Activated CD4-positive, alpha-beta T cell treated with anti-CD3 and anti-CD28 coated beads, Interleukin-10, Interleukin-2, amounts not matched to agents 100 ng/mL and 50 ng/mL, durations not matched to agents 16 hours and 8 hours (primary cell): ENCODE measurements at regions not wholly inside any gene's neighbourhood (a gene's known extent, or its start where the extent isn't known, plus 50 kb on each side); places are given as distances from the start of the nearest gene placed in this dataset.
"Not testable (repeated sequence)": the region's sequence is repeated elsewhere in the genome, so short reads cannot be mapped to it uniquely, and the experiment has no call there.

Source experiments
- DNase-seq: peaks from one replicate; pipeline ENCODE4 v3.0.0-alpha.2; 2020

- DNase-seq, result no peak
These were observed 394.1 kb downstream of the ZBBX start for GRCh38 chr3:166986000-166986399.

- not testable (repeated sequence) for DNase-seq
These were observed 404.3 kb downstream of the ZBBX start for GRCh38 chr3:166975796-166976195.

DNA sequence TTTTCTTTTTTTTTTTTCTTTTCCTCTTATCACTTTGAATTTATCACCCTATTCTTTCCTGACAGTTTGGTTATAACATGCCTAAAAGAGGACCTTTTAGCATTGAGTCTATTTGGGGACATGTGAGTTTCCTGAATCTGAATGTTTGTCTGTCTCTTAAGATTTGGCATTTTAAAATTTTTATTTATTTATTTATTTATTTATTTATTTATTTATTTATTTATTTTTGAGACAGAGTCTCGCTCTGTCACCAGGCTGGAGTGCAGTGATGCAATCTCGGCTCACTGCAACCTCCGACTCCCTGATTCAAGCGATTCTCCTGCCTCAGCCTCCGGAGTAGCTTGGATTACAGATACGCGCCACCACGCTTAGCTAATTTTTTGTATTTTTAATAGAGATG, 412.4 kb downstream of the ZBBX start:
- DNase-seq, result not testable (repeated sequence)

DNA sequence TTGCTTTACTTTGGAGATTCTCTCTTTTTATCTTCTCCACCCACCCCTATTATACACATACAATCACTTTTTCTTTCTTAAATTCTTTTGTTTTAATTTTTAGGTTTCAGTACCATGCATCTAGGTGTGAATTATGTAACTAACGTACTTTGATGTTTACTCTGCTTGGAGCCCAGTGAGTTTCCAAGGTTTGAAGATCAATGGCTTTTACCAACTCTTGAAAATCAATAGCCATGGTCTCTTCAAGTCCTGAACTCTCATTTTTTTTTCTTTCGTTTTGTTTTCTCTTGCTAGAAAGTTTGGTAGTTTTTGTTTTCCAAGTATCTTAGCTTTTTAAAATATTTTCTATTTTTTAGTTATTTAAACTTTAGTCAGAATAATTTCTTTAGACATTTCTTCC, 417.2 kb downstream of the ZBBX start:
- DNase-seq, result no peak

DNA sequence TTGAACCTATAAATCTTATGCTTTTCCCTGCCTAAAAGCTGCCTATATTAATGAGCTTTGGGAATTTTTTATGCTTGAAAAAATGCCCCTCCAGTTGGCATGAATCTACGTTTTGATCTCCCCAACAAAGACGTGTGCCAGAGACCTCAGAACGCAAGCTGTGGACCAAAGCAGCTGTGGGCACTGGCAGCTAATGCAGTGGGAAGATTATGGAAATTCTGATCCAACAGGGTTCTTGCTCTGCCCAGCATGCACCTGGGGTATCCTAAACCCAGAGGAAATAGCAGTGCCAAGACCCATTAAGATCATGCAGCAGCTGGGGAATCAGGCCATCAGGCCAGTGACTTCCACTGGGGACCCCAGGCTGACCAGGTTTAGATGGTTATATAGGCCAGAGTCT, 423.0 kb downstream of the ZBBX start:
- no peak for DNase-seq

DNA sequence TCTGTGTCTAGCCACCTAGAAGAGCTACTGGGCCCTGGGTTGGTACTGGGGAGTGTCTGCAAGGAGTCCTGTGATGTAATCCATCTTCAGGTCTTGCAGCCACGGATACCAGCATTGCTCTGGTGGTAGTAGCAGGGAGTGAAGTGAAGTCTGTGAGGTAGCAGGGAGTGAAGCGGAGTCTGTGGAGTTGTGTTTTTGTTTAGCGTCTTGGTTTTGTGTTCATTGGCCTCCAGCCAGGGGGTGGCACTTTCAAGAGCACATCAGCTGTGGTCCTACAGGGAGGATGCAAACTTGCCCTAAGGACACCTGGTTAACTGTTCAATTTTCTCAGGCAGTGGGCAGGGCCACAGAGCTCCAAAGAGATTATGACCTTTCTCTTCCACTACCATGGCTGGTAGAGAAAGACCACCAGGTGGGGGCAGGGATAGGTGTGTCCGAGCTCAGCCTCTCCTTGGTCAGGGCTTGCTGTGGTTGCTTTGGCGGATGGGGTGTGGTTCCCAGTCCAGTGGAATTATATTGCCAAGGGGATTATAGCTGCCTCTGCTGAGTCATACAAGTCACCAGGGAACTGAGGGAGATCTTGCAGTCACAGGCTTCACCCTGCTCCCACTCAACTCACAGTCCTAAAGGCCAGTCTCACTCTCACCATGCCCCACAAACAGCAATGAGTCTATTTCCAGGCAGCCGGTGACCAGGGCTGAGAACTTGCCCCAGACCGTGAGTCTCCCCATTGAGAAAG, 424.7 kb downstream of the ZBBX start:
- no peak for DNase-seq

DNA sequence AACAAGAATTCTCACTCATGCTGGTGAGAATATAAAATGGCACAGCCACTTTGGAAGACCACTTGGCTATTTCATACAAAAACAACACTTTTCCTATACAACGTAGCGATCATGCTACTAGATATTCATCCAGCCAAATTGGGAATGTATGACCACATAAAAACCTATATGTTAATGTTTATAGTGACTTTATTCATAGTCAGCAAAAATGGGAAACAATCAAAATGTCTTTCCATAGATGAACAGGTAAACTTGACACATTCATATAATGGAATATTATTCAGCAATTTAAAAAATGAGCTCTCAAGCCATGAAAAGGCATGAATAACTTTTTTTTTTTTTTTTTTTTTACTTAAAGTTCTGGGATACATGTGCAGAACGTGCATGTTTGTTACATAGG, 445.2 kb downstream of the ZBBX start:
- DNase-seq, result no peak

DNA sequence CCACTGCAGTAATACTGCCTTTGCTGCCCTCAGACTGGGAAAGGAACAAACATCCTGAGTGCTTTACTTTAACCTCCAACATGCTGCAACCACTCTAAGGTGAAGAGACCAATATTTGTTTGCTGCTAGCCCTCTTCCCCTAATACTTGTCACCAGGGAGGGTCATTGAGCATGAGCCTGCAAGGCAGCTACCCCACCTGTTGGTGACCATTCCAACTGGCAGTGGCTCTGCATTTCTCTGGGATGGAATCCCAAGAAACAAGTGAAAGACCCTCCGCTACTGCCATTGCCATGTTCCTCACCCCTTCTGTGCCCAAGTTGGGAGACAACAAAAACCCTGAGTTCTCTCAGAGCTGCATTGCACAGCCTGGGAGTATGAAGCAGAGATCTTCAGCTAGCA, 462.7 kb downstream of the ZBBX start:
- no peak for DNase-seq

GRCh38 chr3:166902374-166902773, 477.7 kb downstream of the ZBBX start:
- no peak for DNase-seq

GRCh38 chr3:166900866-166901577, 479.1 kb downstream of the ZBBX start:
- DNase-seq, result no peak

GRCh38 chr3:166897811-166898210, 482.3 kb downstream of the ZBBX start:
- DNase-seq, result no peak

DNA sequence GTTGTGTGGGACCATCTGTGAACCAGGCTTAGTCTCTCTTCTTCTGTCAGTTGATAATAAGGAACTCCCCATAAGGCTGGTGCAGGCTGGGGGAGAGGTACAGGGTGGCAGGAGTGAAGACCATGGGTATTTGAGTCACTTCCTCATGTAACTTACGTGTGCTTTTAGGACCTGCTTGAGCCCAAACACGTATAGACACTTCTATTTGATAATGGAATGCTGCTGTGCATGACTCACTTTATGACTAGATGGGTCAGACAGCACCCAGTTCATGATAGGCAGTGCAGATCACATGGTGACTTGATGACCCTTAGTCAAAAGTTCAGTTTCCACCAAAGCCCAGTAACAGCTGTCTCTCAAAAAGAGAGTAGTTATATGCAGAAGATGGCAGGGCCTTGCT, 490.9 kb downstream of the ZBBX start:
- DNase-seq, result no peak

DNA sequence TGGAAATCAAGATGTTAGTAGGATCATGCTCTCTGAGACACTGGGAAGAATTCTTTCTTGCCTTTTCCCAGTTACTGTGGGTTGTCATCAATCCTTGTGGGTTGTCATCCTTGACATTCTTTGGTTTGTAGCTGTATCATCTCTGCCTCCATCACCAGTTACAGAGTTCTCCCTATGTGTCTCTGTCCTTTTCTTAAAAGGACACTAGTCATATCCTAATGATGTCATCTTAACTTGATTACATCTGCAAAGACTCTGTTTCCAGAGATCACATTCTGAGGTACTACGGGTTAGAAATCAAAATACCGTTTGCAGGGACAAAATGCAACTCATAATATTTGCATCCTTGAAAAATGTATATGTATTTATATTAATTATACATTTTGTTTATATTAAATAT, 500.4 kb downstream of the ZBBX start:
- no peak for DNase-seq

DNA sequence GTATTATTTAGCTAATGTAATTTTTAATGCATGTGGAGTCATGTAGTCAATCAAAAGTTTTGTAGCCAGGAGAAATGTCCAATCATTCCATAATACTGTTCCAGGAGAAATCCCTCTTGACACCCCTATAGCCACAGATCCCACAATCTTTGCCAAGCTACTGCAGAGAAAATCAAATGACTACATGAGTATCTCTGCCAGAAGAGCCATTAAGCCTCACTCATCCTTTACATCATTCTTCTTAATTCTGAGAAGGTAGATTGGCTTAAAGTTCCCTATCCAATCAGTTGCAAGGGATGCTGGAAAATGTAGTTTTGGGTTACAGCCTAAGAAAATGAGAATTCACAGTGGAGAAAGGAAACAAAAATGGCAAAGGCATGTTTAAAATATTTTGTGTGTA, 502.1 kb downstream of the ZBBX start:
- no peak for DNase-seq

GRCh38 chr3:166864473-166865467, 515.3 kb downstream of the ZBBX start:
- DNase-seq, result no peak

- DNase-seq, result no peak
These were observed 519.9 kb downstream of the ZBBX start for GRCh38 chr3:166860217-166860616.

DNA sequence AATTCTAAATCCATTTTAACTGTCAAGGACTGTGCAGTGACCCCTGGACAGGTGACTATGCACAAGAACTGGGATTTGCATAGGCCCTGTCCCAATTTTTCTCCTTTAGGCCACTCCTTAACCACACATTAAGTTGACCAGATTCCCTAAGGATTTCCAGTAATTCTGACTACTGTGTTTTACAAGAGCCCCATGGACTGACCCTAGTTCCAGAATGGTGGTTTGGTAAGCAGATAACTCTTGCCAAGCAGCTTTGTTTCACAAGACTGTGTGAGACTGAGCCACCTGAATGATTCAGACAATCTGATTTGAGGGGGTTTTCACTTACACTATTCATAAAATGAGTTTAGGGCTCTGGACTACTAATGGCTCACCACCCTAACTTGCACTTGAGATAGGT, 535.8 kb downstream of the ZBBX start:
- no peak for DNase-seq

DNA sequence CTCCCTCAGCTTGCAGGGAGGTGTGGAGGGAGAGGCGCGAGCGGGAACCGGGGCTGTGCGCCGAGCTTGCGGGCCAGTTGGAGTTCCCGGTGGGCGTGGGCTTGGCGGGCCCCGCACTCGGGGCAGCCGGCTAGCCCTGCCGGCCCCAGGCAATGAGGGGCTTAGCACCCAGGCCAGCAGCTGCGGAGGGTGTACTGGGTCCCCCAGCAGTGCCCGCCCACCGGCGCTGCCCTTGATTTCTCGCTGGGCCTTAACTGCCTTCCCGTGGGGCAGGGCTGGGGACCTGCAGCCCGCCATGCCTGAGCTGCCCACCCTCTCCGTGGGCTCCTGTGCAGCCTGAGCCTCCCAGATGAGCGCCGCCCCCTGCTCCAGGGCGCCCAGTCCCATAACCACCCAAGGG, 537.3 kb downstream of the ZBBX start:
- DNase-seq, result not testable (repeated sequence)

GRCh38 chr3:166837535-166837934, 542.6 kb downstream of the ZBBX start:
- peak; percentile 7 for DNase-seq

DNA sequence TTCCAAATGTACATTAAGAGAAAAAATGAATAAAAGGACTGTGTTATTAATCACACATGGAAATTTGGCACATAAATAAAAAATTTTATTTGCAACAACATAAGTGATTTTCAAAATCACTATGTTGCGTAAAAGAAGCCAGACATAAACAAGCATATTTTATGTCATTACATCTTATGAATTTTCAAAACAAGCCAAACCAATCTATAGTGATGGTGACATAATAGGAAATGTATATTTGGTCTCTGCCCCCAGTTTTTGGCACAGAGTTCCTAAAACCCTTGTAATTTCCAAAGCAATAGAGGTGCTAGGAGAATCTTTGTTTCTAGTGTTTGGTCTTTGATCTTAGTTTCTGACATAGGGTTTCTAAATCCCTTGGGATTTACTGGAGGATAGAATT, 543.3 kb downstream of the ZBBX start:
- no peak for DNase-seq

GRCh38 chr3:166829896-166830295, 550.2 kb downstream of the ZBBX start:
- DNase-seq, result no peak

DNA sequence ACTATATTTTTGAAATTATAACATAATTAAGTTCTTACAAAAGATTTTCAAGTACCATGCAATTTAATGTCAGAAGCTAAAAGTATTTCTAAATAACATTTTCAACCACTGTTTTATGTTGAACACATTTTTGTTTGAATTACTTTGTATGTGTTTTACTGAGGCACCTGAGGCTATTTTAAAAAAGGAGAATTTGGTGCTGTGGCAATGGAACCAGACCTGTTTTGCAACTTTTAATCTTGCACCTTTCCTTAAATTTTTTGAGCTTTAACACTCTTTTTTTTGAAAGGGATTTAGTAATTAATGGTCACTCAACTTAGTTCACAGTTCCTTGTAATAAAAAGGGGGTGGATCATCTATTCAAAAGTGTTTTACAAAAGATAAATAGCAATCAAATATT, 561.6 kb downstream of the ZBBX start:
- DNase-seq, result no peak

GRCh38 chr3:166817269-166817668, 562.8 kb downstream of the ZBBX start:
- DNase-seq, result not testable (repeated sequence)
